ENCODE measurements at regions not wholly inside any gene's neighbourhood (a gene's known extent, or its start where the extent isn't known, plus 50 kb on each side); places are given as distances from the start of the nearest gene placed in this dataset.

DNA sequence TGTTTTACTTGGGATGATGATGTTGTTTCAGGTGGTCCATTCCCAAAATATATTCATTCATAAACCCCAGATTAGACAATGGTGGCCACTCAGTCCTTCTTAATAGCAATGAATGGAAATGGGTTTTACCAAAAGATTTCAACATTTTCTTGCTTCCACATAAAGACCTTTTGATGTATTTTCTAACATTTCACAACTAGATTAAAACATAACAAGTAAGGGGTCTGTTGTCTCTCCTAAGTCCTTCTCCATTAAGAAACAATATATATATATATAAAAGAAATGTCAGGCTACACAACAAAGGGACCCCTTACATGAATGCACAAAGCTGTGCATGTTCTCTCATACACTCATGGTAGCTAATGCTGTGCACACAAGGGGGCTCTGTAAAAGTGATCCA lies 176.4 kb downstream of the ANXA2 start:
- TF ChIP-seq, protein P1, sequence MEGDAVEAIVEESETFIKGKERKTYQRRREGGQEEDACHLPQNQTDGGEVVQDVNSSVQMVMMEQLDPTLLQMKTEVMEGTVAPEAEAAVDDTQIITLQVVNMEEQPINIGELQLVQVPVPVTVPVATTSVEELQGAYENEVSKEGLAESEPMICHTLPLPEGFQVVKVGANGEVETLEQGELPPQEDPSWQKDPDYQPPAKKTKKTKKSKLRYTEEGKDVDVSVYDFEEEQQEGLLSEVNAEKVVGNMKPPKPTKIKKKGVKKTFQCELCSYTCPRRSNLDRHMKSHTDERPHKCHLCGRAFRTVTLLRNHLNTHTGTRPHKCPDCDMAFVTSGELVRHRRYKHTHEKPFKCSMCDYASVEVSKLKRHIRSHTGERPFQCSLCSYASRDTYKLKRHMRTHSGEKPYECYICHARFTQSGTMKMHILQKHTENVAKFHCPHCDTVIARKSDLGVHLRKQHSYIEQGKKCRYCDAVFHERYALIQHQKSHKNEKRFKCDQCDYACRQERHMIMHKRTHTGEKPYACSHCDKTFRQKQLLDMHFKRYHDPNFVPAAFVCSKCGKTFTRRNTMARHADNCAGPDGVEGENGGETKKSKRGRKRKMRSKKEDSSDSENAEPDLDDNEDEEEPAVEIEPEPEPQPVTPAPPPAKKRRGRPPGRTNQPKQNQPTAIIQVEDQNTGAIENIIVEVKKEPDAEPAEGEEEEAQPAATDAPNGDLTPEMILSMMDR (IDR thresholded peaks at IDR 0.05; ENCODE audit: low read depth, low read length, missing control alignments): no peak
- no peak overlapping the region for H3K4me3 ChIP-seq (replicated peaks; ENCODE audit: low read depth, low read length)
- no peak for DNase-seq (ENCODE audit: extremely low read depth, low read depth)

DNA sequence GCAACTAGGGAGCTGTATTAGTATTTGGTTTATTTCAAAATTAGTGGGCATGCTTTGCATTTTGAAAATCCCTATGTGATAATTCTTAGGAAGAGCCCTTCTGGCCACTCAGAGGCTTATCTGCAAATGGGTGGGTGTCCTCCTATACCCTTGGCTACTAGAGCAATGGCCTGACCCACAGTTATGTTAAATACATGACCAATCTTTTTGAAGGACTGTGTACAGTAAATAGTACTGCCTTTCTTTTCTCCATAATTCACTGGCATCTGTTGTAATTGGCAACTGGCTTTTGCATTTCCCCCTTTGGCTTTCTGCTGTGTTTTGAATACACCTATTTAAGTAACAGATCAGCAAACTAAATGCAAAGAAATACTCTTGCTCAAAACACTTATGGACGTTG lies 175.4 kb downstream of the ANXA2 start:
- no peak overlapping the region for H3K4me3 ChIP-seq (replicated peaks; ENCODE audit: low read depth, low read length)
- no peak for DNase-seq (ENCODE audit: extremely low read depth, low read depth)
- TF ChIP-seq, protein P1 (IDR thresholded peaks at IDR 0.05; ENCODE audit: low read depth, low read length, missing control alignments): no peak

DNA sequence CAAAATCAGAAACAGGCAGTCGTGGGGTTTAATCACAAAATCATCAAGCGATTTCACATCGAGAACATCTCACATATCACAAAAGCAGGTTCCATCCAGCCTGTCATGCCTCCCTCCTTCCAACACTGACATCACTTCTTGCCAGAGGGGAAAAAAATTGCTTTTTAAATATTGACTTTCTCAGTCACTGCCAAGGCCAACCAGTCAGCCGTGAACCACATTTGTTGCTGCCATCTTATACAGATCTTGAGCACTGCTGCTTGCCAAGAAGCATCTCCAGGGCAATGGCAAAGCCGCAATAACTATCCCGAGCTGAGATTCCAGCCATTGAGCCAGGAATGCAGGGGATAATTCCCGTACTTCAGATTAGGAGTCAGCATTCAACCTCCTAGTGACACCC lies 174.6 kb downstream of the ANXA2 start:
- H3K4me3 ChIP-seq (replicated peaks; ENCODE audit: low read depth, low read length): no peak overlapping the region
- TF ChIP-seq, protein P1 (IDR thresholded peaks at IDR 0.05; ENCODE audit: low read depth, low read length, missing control alignments): no peak
- DNase-seq (ENCODE audit: extremely low read depth, low read depth): no peak

DNA sequence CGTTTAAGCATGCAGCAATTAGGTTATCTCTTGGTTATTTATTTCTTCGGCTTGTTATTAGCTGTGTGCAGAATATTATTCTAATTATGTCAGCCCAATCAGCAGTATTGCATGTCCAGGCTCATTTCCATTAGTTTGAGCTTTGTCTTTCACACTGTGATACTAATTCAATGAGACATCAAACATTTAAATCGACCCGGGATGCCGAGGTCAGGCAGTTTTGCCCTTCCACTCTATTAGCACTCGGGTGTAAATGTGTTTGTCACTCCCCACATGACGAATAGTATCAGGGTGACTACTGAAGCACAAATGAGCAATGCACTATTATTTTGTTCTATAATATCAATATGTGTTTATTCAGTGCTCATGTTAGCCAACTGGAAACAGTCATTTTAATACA lies 170.9 kb downstream of the ANXA2 start:
- no peak overlapping the region for H3K4me3 ChIP-seq (replicated peaks; ENCODE audit: low read depth, low read length)
- DNase-seq (ENCODE audit: extremely low read depth, low read depth): no peak
- TF ChIP-seq, protein P1 (IDR thresholded peaks at IDR 0.05; ENCODE audit: low read depth, low read length, missing control alignments): no peak

DNA sequence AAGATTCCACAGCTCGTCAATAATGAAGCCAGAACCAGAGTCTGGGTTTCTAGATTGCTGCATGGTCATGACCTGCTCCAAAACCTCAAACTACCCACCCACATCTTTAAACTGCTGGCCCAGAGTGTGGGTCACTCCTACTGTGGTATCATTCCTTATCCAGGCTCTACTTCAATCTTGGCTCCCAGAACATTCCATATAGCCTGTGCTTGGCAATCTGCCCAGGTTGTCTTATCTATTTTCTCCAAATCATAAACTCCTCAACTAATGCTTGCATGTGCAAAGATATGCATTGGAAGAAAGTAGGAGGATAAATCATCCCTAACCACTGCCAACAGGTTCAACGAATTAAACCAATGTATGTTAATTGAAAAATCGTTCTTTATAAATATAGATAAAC lies 169.7 kb downstream of the ANXA2 start:
- DNase-seq (ENCODE audit: extremely low read depth, low read depth): no peak
- TF ChIP-seq, protein P1 (IDR thresholded peaks at IDR 0.05; ENCODE audit: low read depth, low read length, missing control alignments): no peak
- H3K4me3 ChIP-seq (replicated peaks; ENCODE audit: low read depth, low read length): no peak overlapping the region

DNA sequence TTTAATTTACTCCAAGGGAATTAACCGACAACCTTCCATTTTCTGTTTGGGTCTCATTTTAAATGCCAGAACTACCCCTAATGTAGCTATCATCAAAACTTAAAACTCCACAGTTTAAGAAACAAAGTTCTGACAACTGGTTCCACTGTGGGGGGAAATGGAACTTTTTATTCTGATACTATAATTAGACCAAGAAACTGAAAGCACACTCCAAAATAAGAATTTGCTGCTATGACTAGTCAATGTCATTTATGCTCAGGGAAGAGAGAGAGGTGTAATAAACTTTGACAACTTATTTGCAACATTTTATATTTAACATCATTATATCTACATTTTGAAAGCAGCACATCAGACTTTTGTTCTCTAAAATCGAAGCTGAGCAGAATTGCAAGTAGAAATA lies 169.2 kb downstream of the ANXA2 start:
- no peak for DNase-seq (ENCODE audit: extremely low read depth, low read depth)
- TF ChIP-seq, protein P1 (IDR thresholded peaks at IDR 0.05; ENCODE audit: low read depth, low read length, missing control alignments): no peak
- H3K4me3 ChIP-seq (replicated peaks; ENCODE audit: low read depth, low read length): no peak overlapping the region

DNA sequence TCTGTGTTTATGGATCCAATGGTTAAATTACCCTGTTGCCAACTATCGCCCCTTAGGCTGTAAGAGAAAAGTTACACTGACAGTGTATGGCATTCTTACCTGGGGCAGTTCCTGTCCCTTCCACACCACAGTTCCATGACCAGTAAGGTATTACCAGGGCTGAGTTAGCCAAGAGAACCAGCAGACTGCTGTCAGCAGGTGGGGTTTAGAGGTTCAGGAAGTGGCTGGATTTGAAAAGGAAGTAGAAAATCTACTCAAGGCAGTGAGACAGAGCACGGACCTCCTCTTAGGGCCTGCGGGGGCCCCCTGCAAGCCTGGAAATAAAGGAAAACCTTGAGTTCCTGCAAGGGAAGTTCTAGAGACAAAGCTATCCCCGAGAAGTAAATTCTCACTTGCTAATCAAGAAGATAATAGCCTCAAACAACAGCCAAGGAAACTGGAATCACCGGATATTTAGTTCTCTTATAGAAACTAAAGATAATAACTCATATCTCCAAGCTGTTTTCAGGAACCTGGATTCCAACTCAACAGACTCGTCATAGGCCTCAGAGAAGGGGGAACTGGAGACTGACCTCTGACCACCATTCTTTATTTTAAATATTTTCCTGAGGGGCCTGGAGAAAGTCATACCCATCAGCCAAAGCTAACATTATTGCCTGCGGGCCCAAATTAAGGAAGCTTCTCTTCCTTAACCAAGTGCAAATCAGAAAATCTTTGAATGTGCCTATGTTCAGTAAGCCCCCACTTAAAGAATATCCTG lies 161.7 kb downstream of the ANXA2 start:
- no peak overlapping the region for H3K4me3 ChIP-seq (replicated peaks; ENCODE audit: low read depth, low read length)
- DNase-seq (ENCODE audit: extremely low read depth, low read depth): no peak
- TF ChIP-seq, protein P1 (IDR thresholded peaks at IDR 0.05; ENCODE audit: low read depth, low read length, missing control alignments): no peak

All from HFF-Myc (cell line).